ENCODE measurements at regions not wholly inside any gene's neighbourhood (a gene's known extent, or its start where the extent isn't known, plus 50 kb on each side); places are given as distances from the start of the nearest gene placed in this dataset.

- no peak for TF ChIP-seq POLR2AphosphoS5 (IDR thresholded peaks at IDR 0.05)
- no peak for TF ChIP-seq CTCF (IDR thresholded peaks at IDR 0.05)
Observed at GRCh38 chr16:60608971-60609370, 1427.3 kb downstream of the CDH8 start.

All from prostate gland (tissue), 2 donors.